ENCODE measurements at regions not wholly inside any gene's neighbourhood (a gene's known extent, or its start where the extent isn't known, plus 50 kb on each side); places are given as distances from the start of the nearest gene placed in this dataset.
"Not testable (repeated sequence)": the region's sequence is repeated elsewhere in the genome, so short reads cannot be mapped to it uniquely, and the experiment has no call there.

DNA sequence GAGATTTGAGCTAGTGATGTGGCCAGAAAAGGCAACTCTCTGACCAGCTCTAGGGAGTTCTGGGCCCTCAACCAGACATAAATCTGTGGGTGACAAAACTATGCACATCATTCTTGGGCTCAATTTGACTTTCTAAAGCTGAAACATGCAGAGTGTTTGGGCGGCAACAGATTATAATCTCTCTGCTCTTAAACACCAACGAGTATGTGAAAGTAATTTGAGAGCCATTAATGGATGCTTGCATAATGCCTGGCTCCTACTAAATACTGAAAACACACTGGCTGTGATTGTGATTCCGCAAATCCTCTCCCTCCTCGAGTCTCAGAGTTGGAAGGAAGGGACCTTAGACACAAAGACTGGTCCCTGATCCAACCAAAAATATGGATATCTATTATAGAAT lies 186.7 kb downstream of the UACA start:
- no peak for DNase-seq (ENCODE audit: low spot score)
- TF ChIP-seq, protein P1, sequence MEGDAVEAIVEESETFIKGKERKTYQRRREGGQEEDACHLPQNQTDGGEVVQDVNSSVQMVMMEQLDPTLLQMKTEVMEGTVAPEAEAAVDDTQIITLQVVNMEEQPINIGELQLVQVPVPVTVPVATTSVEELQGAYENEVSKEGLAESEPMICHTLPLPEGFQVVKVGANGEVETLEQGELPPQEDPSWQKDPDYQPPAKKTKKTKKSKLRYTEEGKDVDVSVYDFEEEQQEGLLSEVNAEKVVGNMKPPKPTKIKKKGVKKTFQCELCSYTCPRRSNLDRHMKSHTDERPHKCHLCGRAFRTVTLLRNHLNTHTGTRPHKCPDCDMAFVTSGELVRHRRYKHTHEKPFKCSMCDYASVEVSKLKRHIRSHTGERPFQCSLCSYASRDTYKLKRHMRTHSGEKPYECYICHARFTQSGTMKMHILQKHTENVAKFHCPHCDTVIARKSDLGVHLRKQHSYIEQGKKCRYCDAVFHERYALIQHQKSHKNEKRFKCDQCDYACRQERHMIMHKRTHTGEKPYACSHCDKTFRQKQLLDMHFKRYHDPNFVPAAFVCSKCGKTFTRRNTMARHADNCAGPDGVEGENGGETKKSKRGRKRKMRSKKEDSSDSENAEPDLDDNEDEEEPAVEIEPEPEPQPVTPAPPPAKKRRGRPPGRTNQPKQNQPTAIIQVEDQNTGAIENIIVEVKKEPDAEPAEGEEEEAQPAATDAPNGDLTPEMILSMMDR (IDR thresholded peaks at IDR 0.05; ENCODE audit: extremely low read depth, missing control alignments), result no peak

- no peak for DNase-seq (ENCODE audit: low spot score)
- TF ChIP-seq, protein P1 (IDR thresholded peaks at IDR 0.05; ENCODE audit: extremely low read depth, missing control alignments), result no peak
These were observed 187.1 kb downstream of the UACA start for GRCh38 chr15:70576276-70576675.

GRCh38 chr15:70575231-70576226 lies 187.8 kb downstream of the UACA start:
- TF ChIP-seq, protein P1 (IDR thresholded peaks at IDR 0.05; ENCODE audit: extremely low read depth, missing control alignments), result no peak
- DNase-seq (ENCODE audit: low spot score), result no peak

- DNase-seq (ENCODE audit: low spot score), result not testable (repeated sequence)
These were observed 189.0 kb downstream of the UACA start for GRCh38 chr15:70574325-70574724.

DNA sequence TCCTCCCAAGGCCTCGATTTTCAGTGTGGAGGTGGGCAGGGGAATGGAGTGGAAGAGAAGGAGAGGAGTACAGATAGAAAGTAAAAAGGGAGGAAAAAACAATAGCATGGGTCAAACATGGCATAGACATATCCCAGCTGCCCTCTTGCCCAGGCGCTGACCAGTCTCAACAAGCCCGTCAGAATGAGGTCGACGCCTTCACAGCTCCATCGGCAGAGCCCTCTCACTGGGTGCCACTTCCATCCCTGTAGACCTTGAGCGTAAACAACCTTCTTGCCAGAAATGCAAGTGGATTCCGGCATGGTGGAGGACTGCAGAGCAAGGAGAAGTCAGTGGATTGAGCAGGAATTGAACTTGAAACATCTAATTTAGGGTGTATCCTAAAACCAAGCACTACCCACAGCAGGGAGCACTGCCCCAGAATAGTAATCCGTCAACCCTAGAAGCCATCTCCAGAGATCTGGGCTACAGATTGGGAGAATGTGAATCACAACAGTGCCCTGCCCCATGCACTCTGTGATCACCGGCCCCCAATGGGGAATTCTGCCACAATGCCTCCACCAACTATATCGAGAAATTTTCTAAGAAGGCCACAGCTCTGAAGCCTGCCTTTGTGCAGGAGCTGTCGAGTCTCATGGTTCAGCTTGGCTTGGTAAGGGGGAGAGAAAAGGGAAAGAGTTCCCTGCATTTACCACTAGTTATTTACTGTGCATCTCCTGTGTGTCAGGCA lies 190.1 kb downstream of the UACA start:
- DNase-seq (ENCODE audit: low spot score), result no peak
- TF ChIP-seq, protein P1 (IDR thresholded peaks at IDR 0.05; ENCODE audit: extremely low read depth, missing control alignments), result no peak

GRCh38 chr15:70569714-70570231 lies 193.6 kb downstream of the UACA start:
- TF ChIP-seq, protein P1 (IDR thresholded peaks at IDR 0.05; ENCODE audit: extremely low read depth, missing control alignments), result no peak
- DNase-seq (ENCODE audit: low spot score), result no peak

GRCh38 chr15:70569091-70569713 lies 194.2 kb downstream of the UACA start:
- TF ChIP-seq, protein P1 (IDR thresholded peaks at IDR 0.05; ENCODE audit: extremely low read depth, missing control alignments), result no peak
- no peak for DNase-seq (ENCODE audit: low spot score)
